GM12864 (cell line): ENCODE measurements at regions not wholly inside any gene's neighbourhood (a gene's known extent, or its start where the extent isn't known, plus 50 kb on each side); places are given as distances from the start of the nearest gene placed in this dataset.

Source experiments
- DNase-seq: peaks from one replicate; pipeline ENCODE4 v3.0.0-alpha.2; 2011; ENCODE audit warnings: low read depth
- H3K4me3 ChIP-seq: 2 replicates; pipeline ENCODE4 v1.5.1; 2011; ENCODE audit warnings: mild to moderate bottlenecking, low read depth, low read length, control low read depth
- TF ChIP-seq, protein P1 (sequence below): IDR thresholded peaks from 2 replicates; pipeline ENCODE4 v1.5.1; 2011; ENCODE audit warnings: low read depth, mild to moderate bottlenecking, moderate library complexity, low read length, control low read depth, inconsistent platforms; ENCODE audit errors: missing control alignments

DNA sequence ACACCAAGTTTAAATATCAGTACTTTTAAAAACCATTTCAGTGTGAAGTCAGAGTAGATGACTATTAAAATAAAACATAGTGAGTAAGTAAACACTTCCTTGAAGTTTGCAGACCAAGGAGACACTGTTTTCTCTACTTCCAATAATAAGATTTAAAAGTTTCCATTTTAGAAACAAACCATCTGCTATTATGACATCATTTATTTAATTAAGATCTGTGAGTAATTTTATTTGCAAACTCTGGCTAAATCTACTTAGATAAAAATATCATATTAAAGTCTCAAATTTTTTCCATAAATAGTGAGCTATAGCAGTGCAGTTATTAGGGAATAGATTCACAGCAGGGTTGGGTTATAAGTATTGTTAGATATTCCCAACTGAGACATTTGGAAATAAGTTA is 1267.0 kb upstream of the FLRT2 start:
- DNase-seq: no peak
- no peak overlapping the region for H3K4me3 ChIP-seq
- TF ChIP-seq, protein P1, sequence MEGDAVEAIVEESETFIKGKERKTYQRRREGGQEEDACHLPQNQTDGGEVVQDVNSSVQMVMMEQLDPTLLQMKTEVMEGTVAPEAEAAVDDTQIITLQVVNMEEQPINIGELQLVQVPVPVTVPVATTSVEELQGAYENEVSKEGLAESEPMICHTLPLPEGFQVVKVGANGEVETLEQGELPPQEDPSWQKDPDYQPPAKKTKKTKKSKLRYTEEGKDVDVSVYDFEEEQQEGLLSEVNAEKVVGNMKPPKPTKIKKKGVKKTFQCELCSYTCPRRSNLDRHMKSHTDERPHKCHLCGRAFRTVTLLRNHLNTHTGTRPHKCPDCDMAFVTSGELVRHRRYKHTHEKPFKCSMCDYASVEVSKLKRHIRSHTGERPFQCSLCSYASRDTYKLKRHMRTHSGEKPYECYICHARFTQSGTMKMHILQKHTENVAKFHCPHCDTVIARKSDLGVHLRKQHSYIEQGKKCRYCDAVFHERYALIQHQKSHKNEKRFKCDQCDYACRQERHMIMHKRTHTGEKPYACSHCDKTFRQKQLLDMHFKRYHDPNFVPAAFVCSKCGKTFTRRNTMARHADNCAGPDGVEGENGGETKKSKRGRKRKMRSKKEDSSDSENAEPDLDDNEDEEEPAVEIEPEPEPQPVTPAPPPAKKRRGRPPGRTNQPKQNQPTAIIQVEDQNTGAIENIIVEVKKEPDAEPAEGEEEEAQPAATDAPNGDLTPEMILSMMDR: no peak

DNA sequence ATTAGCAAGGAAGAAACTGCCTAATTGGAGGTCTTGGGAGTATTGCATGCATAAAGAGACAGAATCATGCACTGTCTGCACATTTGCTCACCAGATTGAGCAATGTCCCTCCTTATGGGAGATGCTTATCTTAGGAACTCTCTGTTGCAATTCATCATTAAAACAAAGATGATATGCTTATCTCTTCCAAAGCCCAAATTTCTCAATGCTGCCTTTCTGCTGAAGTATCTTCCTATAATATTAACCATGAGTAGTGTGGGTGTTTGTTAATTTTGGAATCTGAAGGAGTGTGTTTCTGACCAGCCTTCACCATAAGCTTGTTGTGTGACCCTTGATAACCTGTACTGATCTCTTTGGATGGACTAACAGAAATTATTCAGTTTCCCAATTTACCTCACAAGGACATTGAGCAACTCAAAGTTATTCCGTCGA is 1257.6 kb upstream of the FLRT2 start:
- DNase-seq: no peak
- no peak overlapping the region for H3K4me3 ChIP-seq
- TF ChIP-seq, protein P1: no peak

DNA sequence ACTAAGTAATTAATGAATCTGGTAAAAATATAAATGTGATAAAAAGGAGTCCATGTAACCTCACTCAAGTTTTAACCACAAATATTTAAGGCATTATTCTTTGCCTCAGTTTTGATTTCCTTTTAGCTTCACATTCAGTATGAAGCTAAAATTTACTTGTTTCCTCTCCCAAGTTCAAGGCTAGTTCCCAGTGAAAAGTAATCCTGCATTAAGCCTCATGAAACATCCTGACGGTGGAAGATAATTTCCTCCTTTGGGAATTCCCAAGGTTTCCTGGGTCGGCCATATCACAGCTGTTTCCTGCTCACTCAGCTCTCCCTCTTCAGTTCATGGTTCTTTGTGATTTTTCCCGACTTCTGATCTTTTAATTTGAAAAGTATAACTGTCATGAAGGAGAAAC is 1256.8 kb upstream of the FLRT2 start:
- no peak for DNase-seq
- TF ChIP-seq, protein P1: no peak
- no peak overlapping the region for H3K4me3 ChIP-seq

DNA sequence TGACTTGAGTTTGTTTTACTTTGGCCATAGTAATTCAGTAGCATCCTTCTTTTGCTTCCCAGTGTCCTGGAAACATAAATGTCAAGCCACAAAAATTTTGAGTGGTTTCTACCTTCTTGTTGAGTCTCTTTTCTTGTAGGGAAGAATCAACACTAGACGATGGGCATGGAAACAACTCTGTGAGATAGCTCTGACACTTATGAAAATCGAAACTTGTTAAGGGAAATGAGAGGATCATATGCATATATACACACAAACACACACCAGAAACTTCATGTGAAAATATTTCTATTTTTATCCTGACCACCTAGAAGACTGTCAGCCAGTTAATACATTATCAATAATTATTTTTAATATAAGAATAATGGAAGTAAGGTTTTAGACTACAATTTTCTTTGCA is 1247.3 kb upstream of the FLRT2 start:
- TF ChIP-seq, protein P1: no peak
- DNase-seq: no peak
- H3K4me3 ChIP-seq: no peak overlapping the region

DNA sequence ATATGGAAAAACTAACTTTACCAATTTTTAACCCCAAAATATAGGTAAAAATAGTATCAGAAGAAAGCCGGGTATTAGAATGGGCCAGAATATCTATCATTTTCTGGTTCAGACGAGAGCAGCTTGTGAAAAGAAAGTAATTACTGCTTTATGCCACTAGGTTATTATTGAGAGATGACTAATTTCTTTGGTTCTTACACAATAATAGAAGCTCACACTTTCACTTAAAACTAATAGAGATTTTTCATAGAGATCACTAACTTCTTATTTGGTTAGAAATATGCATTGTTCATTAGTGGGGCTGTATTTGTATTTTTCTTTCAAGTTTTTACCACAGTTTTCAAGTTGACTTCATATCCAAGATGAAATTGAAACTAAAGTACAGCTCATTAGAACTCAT is 1241.2 kb upstream of the FLRT2 start:
- H3K4me3 ChIP-seq: no peak overlapping the region
- DNase-seq: no peak
- TF ChIP-seq, protein P1: no peak

DNA sequence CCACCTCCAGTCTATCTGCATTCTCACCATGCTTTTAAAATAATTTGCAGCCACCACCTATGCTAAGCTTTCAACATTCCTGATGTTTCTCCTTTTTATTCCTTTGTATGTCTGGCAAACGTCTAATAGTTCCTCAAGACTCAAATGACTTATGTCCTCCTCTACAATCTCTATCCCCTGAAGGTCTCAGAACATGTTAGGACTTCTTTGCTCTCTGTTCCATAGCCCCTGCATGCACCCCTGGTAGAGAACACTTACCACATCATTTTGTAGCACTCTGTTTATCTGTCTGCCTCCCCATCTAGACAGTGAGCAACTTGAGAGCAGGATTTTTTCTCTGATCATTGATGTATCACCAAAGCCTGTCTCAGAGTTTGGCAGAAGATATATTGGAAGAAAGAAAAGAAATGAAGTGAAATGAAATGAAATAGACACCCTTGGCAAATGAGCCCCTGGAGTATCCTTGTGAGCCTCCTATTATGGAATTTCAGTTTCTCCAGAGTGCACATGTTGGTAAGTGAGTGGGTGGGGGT is 1231.2 kb upstream of the FLRT2 start:
- TF ChIP-seq, protein P1: no peak
- DNase-seq: no peak
- H3K4me3 ChIP-seq: no peak overlapping the region

DNA sequence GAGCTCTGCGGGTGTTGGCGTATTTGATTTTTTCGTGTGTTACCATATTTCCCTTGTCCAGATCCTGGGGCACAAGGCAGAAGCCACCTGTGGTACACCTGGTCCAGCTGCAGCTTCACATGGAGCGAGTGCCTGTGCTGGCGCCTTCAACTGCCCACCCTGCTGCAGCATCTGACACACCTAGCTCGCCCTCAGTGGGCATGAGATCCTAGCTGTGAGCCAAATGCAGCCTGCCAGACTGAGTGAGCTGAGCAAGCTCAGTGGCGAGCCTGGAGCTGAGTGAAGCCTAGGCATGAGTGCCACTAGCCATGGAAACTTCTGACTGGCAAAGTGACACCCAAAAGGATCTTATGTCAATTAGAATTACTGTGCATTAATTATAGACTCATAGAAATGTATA is 1226.8 kb upstream of the FLRT2 start:
- no peak overlapping the region for H3K4me3 ChIP-seq
- no peak for DNase-seq
- TF ChIP-seq, protein P1: no peak
